CD14-positive monocyte (primary cell): ENCODE measurements at regions not wholly inside any gene's neighbourhood (a gene's known extent, or its start where the extent isn't known, plus 50 kb on each side); places are given as distances from the start of the nearest gene placed in this dataset.

ENCODE experiments used
- DNase-seq, 3 donors: peaks; one replicate each; pipeline ENCODE4 v3.0.0-alpha.2; 2011 to 2022
- H2AFZ ChIP-seq: 2 replicates; pipeline ENCODE4 v1.6.0; 2012; ENCODE audit warnings: mild to moderate bottlenecking, low read depth, low read length, inconsistent platforms; ENCODE audit not compliant: insufficient read depth, poor library complexity, severe bottlenecking
- H3K27ac ChIP-seq, 2 donors: 1 replicate in 1 of 2; 2 replicates in 1 of 2; pipeline ENCODE4 v1.5.1; 2012 to 2013; ENCODE audit warnings: low read length in 2 of 2, control low read depth in 1 of 2, inconsistent platforms in 1 of 2, low read depth in 1 of 2, mild to moderate bottlenecking in 1 of 2
- H3K27me3 ChIP-seq, 2 donors: one replicate each; pipeline versions ENCODE4 v1.6.0 to v1.6.1; 2011 to 2013; ENCODE audit warnings: low read length in 2 of 2; ENCODE audit not compliant: control insufficient read depth in 2 of 2, insufficient read depth in 2 of 2
- H3K36me3 ChIP-seq, 2 donors: replicated peaks in 1 of 2; 1 replicate in 1 of 2; 2 replicates in 1 of 2; pipeline versions ENCODE4 v1.5.1 to v1.6.1; 2012 to 2013; ENCODE audit warnings: low read length in 2 of 2, control low read depth in 1 of 2, inconsistent platforms in 1 of 2, mild to moderate bottlenecking in 1 of 2; ENCODE audit not compliant: insufficient read depth in 2 of 2, control insufficient read depth in 1 of 2
- H3K4me1 ChIP-seq, 2 donors: 1 replicate in 1 of 2; 2 replicates in 1 of 2; pipeline versions ENCODE4 v1.5.1 to v1.6.1; 2012 to 2013; ENCODE audit warnings: low read length in 2 of 2, control low read depth in 1 of 2, inconsistent platforms in 1 of 2, mild to moderate bottlenecking in 1 of 2, moderate library complexity in 1 of 2; ENCODE audit not compliant: insufficient read depth in 2 of 2, control insufficient read depth in 1 of 2
- H3K4me2 ChIP-seq: replicated peaks from 2 replicates; pipeline ENCODE3; 2012; ENCODE audit warnings: low read length, moderate library complexity, mild to moderate bottlenecking; ENCODE audit not compliant: poor library complexity, severe bottlenecking; ENCODE audit errors: extremely low read depth
- H3K4me3 ChIP-seq, 3 experiments: fragments of 200-600 bp in 1 of 3; sonication (generic) in 1 of 3; replicated peaks in 1 of 3; 1 replicate in 2 of 3; 2 replicates in 1 of 3; pipeline ENCODE4 v1.5.1; 2011 to 2013; ENCODE audit warnings: low read length in 3 of 3, mild to moderate bottlenecking in 3 of 3, control low read depth in 2 of 3, low read depth in 2 of 3, inconsistent platforms in 1 of 3, moderate library complexity in 1 of 3
- H3K79me2 ChIP-seq: 2 replicates; pipeline ENCODE4 v1.6.0; 2012; ENCODE audit warnings: mild to moderate bottlenecking, control low read depth, inconsistent platforms, low read length, moderate library complexity; ENCODE audit not compliant: insufficient read depth
- H3K9ac ChIP-seq: 2 replicates; pipeline ENCODE4 v1.6.0; 2017; ENCODE audit warnings: low read length, mild to moderate bottlenecking; ENCODE audit not compliant: insufficient read depth, poor library complexity, severe bottlenecking
- H3K9me3 ChIP-seq, 2 donors: replicated peaks in 1 of 2; 1 replicate in 1 of 2; 2 replicates in 1 of 2; pipeline versions ENCODE4 v1.5.1 to v1.6.1; 2012 to 2013; ENCODE audit warnings: low read length in 2 of 2, control low read depth in 1 of 2; ENCODE audit not compliant: control insufficient read depth in 1 of 2, insufficient read depth in 1 of 2
- H4K20me1 ChIP-seq: 2 replicates; pipeline ENCODE4 v1.6.0; 2012; ENCODE audit warnings: mild to moderate bottlenecking, low read length, control low read depth, moderate library complexity; ENCODE audit not compliant: insufficient read depth
- H3K27ac Mint-ChIP-seq, 7 donors: one replicate each; pipeline ENCODE4 v1.8.0; 2020; ENCODE audit warnings: mild to moderate bottlenecking in 7 of 7, mixed read lengths in 7 of 7, moderate library complexity in 6 of 7, inconsistent platforms in 2 of 7
- H3K27me3 Mint-ChIP-seq, 3 donors: one replicate each; pipeline ENCODE4 v1.8.0; 2021 to 2022; ENCODE audit warnings: low read depth in 3 of 3, mild to moderate bottlenecking in 3 of 3, mixed read lengths in 3 of 3, moderate library complexity in 3 of 3, inconsistent platforms in 1 of 3
- H3K36me3 Mint-ChIP-seq, 2 donors: one replicate each; pipeline ENCODE4 v1.8.0; 2020; ENCODE audit warnings: mixed read lengths in 2 of 2, inconsistent platforms in 1 of 2, mild to moderate bottlenecking in 1 of 2
- H3K4me1 Mint-ChIP-seq: one replicate; pipeline ENCODE4 v1.8.0; 2020; ENCODE audit warnings: mild to moderate bottlenecking, mixed read lengths
- H3K4me3 Mint-ChIP-seq, 2 donors: one replicate each; pipeline ENCODE4 v1.8.0; 2020; ENCODE audit warnings: mild to moderate bottlenecking in 2 of 2, mixed read lengths in 2 of 2, moderate library complexity in 1 of 2
- H3K9me3 Mint-ChIP-seq, 7 donors: one replicate each; pipeline ENCODE4 v1.8.0; 2020 to 2022; ENCODE audit warnings: mixed read lengths in 7 of 7, mild to moderate bottlenecking in 6 of 7, moderate library complexity in 6 of 7, inconsistent platforms in 2 of 7
- CTCF ChIP-seq: fragments of 200-600 bp; IDR thresholded peaks from one replicate; pipeline ENCODE4 v1.8.0; 2022; ENCODE audit warnings: antibody characterized with exemption, mild to moderate bottlenecking
- WGBS: methylation state at CpG from one replicate; pipeline ENCODE4 v1.1.5; 2013; ENCODE audit warnings: missing lambda C conversion rate; ENCODE audit not compliant: insufficient coverage; 5-methylcytosine and 5-hydroxymethylcytosine counted together
- intact Hi-C, 2 donors: fragments of 100-400 bp; cut with micrococcal nuclease; formaldehyde crosslinking; loops; one replicate each; pipeline versions ENCODE4 v1.15.0 to v1.15.1; 2023

GRCh38 chr12:92502417-92503028, 200.3 kb upstream of the PLEKHG7 start:
- Histone ChIP-seq H3K4me2 (no peak overlapping the region), H2AFZ (peak overlapping the region; percentile 41), H3K9me3 (no peaks in the 10 kb centered on the region), H3K36me3 (no peaks in the 10 kb centered on the region), H3K27me3 (no peaks in the 10 kb centered on the region), H3K9ac (peak overlapping the region; percentile 16), H3K79me2 (no peaks in the 10 kb centered on the region), H3K27ac (peak overlapping the region in 1 of 2 donors; percentile 99), H3K4me1 (peaks cover 43 to 52% of the 10 kb centered on the region in 2 donors), H4K20me1 (no peaks in the 10 kb centered on the region), H3K4me3 (no peak overlapping the region)
- peak; percentile 35 to 79 (median 77) for DNase-seq
- H3K36me3 Mint-ChIP-seq: peaks cover 0 to 2% of the 10 kb centered on the region in 2 donors
- no peaks in the 10 kb centered on the region for H3K9me3 Mint-ChIP-seq
- H3K4me1 Mint-ChIP-seq: peaks cover 49% of the 10 kb centered on the region
- peak overlapping the region; percentile 88 to 100 (median 99) for H3K27ac Mint-ChIP-seq
- TF ChIP-seq CTCF: peak; percentile 77
- H3K4me3 Mint-ChIP-seq: peak overlapping the region in 1 of 2 donors; percentile 44
- peaks cover 0 to 1% (median 0%) of the 10 kb centered on the region in 3 donors for H3K27me3 Mint-ChIP-seq
- 53% methylated on average over 3 of the region's 3 CpGs for WGBS
- intact Hi-C loops: loop anchor here (5.0 to 10.0 kb wide), 8 partner anchors 35 to 1342 kb away; no protein-coding TSS in a partner anchor

- Histone ChIP-seq H3K27me3 (no peaks in the 10 kb centered on the region), H3K9ac (no peak overlapping the region), H2AFZ (no peak overlapping the region), H3K4me3 (no peak overlapping the region), H3K4me2 (no peak overlapping the region), H4K20me1 (no peaks in the 10 kb centered on the region), H3K4me1 (peaks cover 0 to 3% of the 10 kb centered on the region in 2 donors), H3K36me3 (no peaks in the 10 kb centered on the region), H3K27ac (no peak overlapping the region), H3K79me2 (no peaks in the 10 kb centered on the region), H3K9me3 (peaks cover 0 to 2% of the 10 kb centered on the region in 2 donors)
- TF ChIP-seq CTCF: no peak
- no CpG with 5 or more reads among the region's 1 CpG for WGBS
- Mint-ChIP-seq H3K4me1 (peaks cover 3% of the 10 kb centered on the region), H3K27ac (no peak overlapping the region), H3K4me3 (no peak overlapping the region), H3K36me3 (no peaks in the 10 kb centered on the region), H3K9me3 (peaks cover under 1 to 9% (median 4%) of the 10 kb centered on the region in 7 donors), H3K27me3 (no peaks in the 10 kb centered on the region)
- intact Hi-C loops: no loop called here
- DNase-seq: no peak
Observed at GRCh38 chr12:92496790-92497189, 206.0 kb upstream of the PLEKHG7 start.
